WTC11 (cell line): ENCODE measurements at regions not wholly inside any gene's neighbourhood (a gene's known extent, or its start where the extent isn't known, plus 50 kb on each side); places are given as distances from the start of the nearest gene placed in this dataset.

Experiments used
- ELF4 ChIP-seq: sonication (generic); formaldehyde crosslinking; IDR thresholded peaks from 2 replicates; pipeline ENCODE4 v1.8.1; 2022; ENCODE audit warnings: low read depth, mild to moderate bottlenecking, moderate library complexity, missing genetic modification reagents
- JUN ChIP-seq: sonication (generic); formaldehyde crosslinking; IDR thresholded peaks from 2 replicates; pipeline ENCODE4 v1.8.0; 2023; ENCODE audit warnings: mild to moderate bottlenecking, missing genetic modification reagents
- ZNF121 ChIP-seq: sonication (generic); formaldehyde crosslinking; IDR thresholded peaks from 2 replicates; pipeline ENCODE4 v1.8.0; 2023; ENCODE audit warnings: missing genetic modification reagents
- TF ChIP-seq, protein P1 (sequence below): fragments of 200-600 bp; IDR thresholded peaks from 2 replicates; pipeline ENCODE4 v1.8.0; 2022; ENCODE audit warnings: antibody characterized with exemption
- TF ChIP-seq, protein P2 (sequence below): sonication (generic); formaldehyde crosslinking; IDR thresholded peaks from 2 replicates; pipeline ENCODE4 v1.8.1; 2023; ENCODE audit warnings: mild to moderate bottlenecking, missing genetic modification reagents, moderate library complexity
- TF ChIP-seq, protein P3 (sequence below): sonication (generic); formaldehyde crosslinking; IDR thresholded peaks from 2 replicates; pipeline ENCODE4 v1.8.1; 2022; ENCODE audit warnings: mild to moderate bottlenecking, missing genetic modification reagents, moderate library complexity, borderline replicate concordance

DNA sequence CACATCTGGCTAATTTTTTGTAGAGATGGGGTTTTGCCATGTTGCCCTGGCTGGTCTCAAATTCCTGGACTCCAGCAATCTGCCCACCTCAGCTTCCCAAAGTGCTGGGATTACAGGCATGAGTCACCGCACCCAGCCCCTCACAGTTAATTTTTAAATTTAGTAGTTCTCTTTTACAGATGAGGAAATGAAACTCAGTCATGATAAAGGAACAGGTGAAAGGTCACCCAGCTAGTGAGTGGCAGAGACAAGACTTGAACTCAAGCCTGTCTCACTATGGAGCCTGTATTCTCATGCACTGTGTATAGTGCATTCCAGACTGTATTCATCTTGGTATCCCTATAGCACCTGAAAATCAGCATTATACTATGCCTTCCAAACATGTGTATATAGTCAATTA, 77.1 kb upstream of the WSB1 start:
- TF ChIP-seq, protein P1, sequence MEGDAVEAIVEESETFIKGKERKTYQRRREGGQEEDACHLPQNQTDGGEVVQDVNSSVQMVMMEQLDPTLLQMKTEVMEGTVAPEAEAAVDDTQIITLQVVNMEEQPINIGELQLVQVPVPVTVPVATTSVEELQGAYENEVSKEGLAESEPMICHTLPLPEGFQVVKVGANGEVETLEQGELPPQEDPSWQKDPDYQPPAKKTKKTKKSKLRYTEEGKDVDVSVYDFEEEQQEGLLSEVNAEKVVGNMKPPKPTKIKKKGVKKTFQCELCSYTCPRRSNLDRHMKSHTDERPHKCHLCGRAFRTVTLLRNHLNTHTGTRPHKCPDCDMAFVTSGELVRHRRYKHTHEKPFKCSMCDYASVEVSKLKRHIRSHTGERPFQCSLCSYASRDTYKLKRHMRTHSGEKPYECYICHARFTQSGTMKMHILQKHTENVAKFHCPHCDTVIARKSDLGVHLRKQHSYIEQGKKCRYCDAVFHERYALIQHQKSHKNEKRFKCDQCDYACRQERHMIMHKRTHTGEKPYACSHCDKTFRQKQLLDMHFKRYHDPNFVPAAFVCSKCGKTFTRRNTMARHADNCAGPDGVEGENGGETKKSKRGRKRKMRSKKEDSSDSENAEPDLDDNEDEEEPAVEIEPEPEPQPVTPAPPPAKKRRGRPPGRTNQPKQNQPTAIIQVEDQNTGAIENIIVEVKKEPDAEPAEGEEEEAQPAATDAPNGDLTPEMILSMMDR: no peak
- TF ChIP-seq, protein P2, sequence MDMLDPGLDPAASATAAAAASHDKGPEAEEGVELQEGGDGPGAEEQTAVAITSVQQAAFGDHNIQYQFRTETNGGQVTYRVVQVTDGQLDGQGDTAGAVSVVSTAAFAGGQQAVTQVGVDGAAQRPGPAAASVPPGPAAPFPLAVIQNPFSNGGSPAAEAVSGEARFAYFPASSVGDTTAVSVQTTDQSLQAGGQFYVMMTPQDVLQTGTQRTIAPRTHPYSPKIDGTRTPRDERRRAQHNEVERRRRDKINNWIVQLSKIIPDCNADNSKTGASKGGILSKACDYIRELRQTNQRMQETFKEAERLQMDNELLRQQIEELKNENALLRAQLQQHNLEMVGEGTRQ (CRISPR knock-in tag): no peak
- no peak for TF ChIP-seq JUN (CRISPR knock-in tag)
- no peak for TF ChIP-seq ZNF121 (CRISPR knock-in tag)
- TF ChIP-seq, protein P3, sequence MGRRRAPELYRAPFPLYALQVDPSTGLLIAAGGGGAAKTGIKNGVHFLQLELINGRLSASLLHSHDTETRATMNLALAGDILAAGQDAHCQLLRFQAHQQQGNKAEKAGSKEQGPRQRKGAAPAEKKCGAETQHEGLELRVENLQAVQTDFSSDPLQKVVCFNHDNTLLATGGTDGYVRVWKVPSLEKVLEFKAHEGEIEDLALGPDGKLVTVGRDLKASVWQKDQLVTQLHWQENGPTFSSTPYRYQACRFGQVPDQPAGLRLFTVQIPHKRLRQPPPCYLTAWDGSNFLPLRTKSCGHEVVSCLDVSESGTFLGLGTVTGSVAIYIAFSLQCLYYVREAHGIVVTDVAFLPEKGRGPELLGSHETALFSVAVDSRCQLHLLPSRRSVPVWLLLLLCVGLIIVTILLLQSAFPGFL (CRISPR knock-in tag): no peak
- TF ChIP-seq ELF4 (CRISPR knock-in tag): no peak
